WTC11 (cell line): ENCODE measurements at regions not wholly inside any gene's neighbourhood (a gene's known extent, or its start where the extent isn't known, plus 50 kb on each side); places are given as distances from the start of the nearest gene placed in this dataset.

Experiments used
- ATAC-seq: fragments of 200-7000 bp; cut with Tn5 transposase; 2 replicates; pipeline ENCODE4 v1.10.0; 2021; ENCODE audit warnings: mild to moderate bottlenecking, moderate library complexity
- CTCF ChIA-PET: fragments of 300-600 bp; sonication (Branson Sonifier 250); formaldehyde crosslinking; loops from one replicate; lab custom pipeline; 2021; ENCODE audit warnings: antibody characterized with exemption; lab: Charles Lee
- POLR2A ChIA-PET: fragments of 350-600 bp; sonication (Branson Sonifier 250); formaldehyde crosslinking; loops from one replicate; lab custom pipeline; 2021; ENCODE audit warnings: antibody characterized with exemption; lab: Charles Lee
- DNase-seq: peaks from one replicate; pipeline ENCODE4 v3.0.0; 2021; ENCODE audit warnings: low spot score
- H3K27ac Mint-ChIP-seq: 2 replicates; pipeline ENCODE4 v1.8.0; 2021; ENCODE audit warnings: mixed read lengths
- H3K27me3 Mint-ChIP-seq: 2 replicates; pipeline ENCODE4 v1.8.0; 2021; ENCODE audit warnings: low read depth, mild to moderate bottlenecking, moderate library complexity, mixed read lengths
- H3K36me3 Mint-ChIP-seq: 2 replicates; pipeline ENCODE4 v1.8.0; 2021; ENCODE audit warnings: mixed read lengths
- H3K4me1 Mint-ChIP-seq: 2 replicates; pipeline ENCODE4 v1.8.0; 2022; ENCODE audit warnings: mixed read lengths
- H3K4me3 Mint-ChIP-seq: 2 replicates; pipeline ENCODE4 v1.8.0; 2021; ENCODE audit warnings: mild to moderate bottlenecking, moderate library complexity, mixed read lengths
- H3K9me3 Mint-ChIP-seq: 2 replicates; pipeline ENCODE4 v1.8.0; 2021; ENCODE audit warnings: mixed read lengths
- AFF4 ChIP-seq: sonication (generic); formaldehyde crosslinking; IDR thresholded peaks from 2 replicates; pipeline ENCODE4 v1.8.1; 2023; ENCODE audit warnings: mild to moderate bottlenecking, missing genetic modification reagents, borderline replicate concordance
- AR ChIP-seq: fragments of 250-450 bp; sonication (Bioruptor Pico); IDR thresholded peaks from 2 replicates; pipeline ENCODE4 v1.9.0; 2021; ENCODE audit warnings: mild to moderate bottlenecking
- ARID4B ChIP-seq: sonication (generic); formaldehyde crosslinking; IDR thresholded peaks from 2 replicates; pipeline ENCODE4 v1.8.0; 2023; ENCODE audit warnings: missing genetic modification reagents, mild to moderate bottlenecking, borderline replicate concordance
- ATF6 ChIP-seq: sonication (generic); formaldehyde crosslinking; IDR thresholded peaks from 2 replicates; pipeline ENCODE4 v1.8.1; 2023; ENCODE audit warnings: mild to moderate bottlenecking, missing genetic modification reagents
- E2F1 ChIP-seq: sonication (generic); formaldehyde crosslinking; IDR thresholded peaks from 2 replicates; pipeline ENCODE4 v1.8.0; 2022; ENCODE audit warnings: mild to moderate bottlenecking, missing genetic modification reagents
- E2F5 ChIP-seq: sonication (generic); formaldehyde crosslinking; IDR thresholded peaks from 2 replicates; pipeline ENCODE4 v1.8.1; 2022; ENCODE audit warnings: mild to moderate bottlenecking, moderate library complexity, missing genetic modification reagents
- ELF4 ChIP-seq: sonication (generic); formaldehyde crosslinking; IDR thresholded peaks from 2 replicates; pipeline ENCODE4 v1.8.1; 2022; ENCODE audit warnings: low read depth, mild to moderate bottlenecking, moderate library complexity, missing genetic modification reagents
- ETV6 ChIP-seq: sonication (generic); formaldehyde crosslinking; IDR thresholded peaks from 2 replicates; pipeline ENCODE4 v1.8.1; 2022; ENCODE audit warnings: mild to moderate bottlenecking, missing genetic modification reagents
- GRHL2 ChIP-seq: fragments of 250-450 bp; sonication (Bioruptor Pico); IDR thresholded peaks from 2 replicates; pipeline ENCODE4 v1.8.0; 2022; ENCODE audit warnings: mild to moderate bottlenecking, moderate library complexity; ENCODE audit not compliant: insufficient replicate concordance, severe bottlenecking
- MLX ChIP-seq: sonication (generic); formaldehyde crosslinking; IDR thresholded peaks from 2 replicates; pipeline ENCODE4 v1.8.1; 2023; ENCODE audit warnings: mild to moderate bottlenecking, missing genetic modification reagents, moderate library complexity
- MXD4 ChIP-seq: fragments of 250-450 bp; sonication (Bioruptor Pico); IDR thresholded peaks from 2 replicates; pipeline ENCODE4 v1.8.0; 2021; ENCODE audit warnings: mild to moderate bottlenecking, moderate library complexity, borderline replicate concordance
- MYBL2 ChIP-seq: sonication (generic); formaldehyde crosslinking; IDR thresholded peaks from 2 replicates; pipeline ENCODE4 v1.8.1; 2023; ENCODE audit warnings: mild to moderate bottlenecking, moderate library complexity, missing genetic modification reagents
- NFATC4 ChIP-seq: fragments of 250-450 bp; sonication (Bioruptor Pico); IDR thresholded peaks from 2 replicates; pipeline ENCODE4 v1.9.0; 2021; ENCODE audit warnings: mild to moderate bottlenecking
- PRDM15 ChIP-seq: sonication (generic); formaldehyde crosslinking; IDR thresholded peaks from 2 replicates; pipeline ENCODE4 v1.8.0; 2022; ENCODE audit warnings: missing genetic modification reagents
- SOX15 ChIP-seq: fragments of 250-450 bp; sonication (Bioruptor Pico); IDR thresholded peaks from 2 replicates; pipeline ENCODE4 v1.9.0; 2021; ENCODE audit warnings: mild to moderate bottlenecking
- TEAD1 ChIP-seq: sonication (generic); formaldehyde crosslinking; IDR thresholded peaks from 2 replicates; pipeline ENCODE4 v1.8.0; 2022; ENCODE audit warnings: mild to moderate bottlenecking, missing genetic modification reagents
- TP53 ChIP-seq: sonication (generic); formaldehyde crosslinking; IDR thresholded peaks from 2 replicates; pipeline ENCODE4 v1.8.1; 2023; ENCODE audit warnings: mild to moderate bottlenecking, missing genetic modification reagents

- no peak overlapping the region for H3K27ac Mint-ChIP-seq
- ChIA-PET POLR2A (no interaction called here), CTCF (no interaction called here)
- H3K4me1 Mint-ChIP-seq, result peaks cover 32% of the 10 kb centered on the region
- ATAC-seq (no peak), DNase-seq (no peak)
- no peaks in the 10 kb centered on the region for H3K27me3 Mint-ChIP-seq
- peaks cover 15% of the 10 kb centered on the region for H3K9me3 Mint-ChIP-seq
- H3K4me3 Mint-ChIP-seq, result no peak overlapping the region
- H3K36me3 Mint-ChIP-seq, result peaks cover 19% of the 10 kb centered on the region
- TF ChIP-seq NFATC4 (CRISPR knock-in tag), result no peak
- no peak for TF ChIP-seq ATF6 (CRISPR knock-in tag)
- TF ChIP-seq E2F5 (CRISPR knock-in tag), result no peak
- TF ChIP-seq AFF4 (CRISPR knock-in tag), result no peak
- no peak for TF ChIP-seq AR (CRISPR knock-in tag)
- TF ChIP-seq MLX (CRISPR knock-in tag), result no peak
- TF ChIP-seq ELF4 (CRISPR knock-in tag), result no peak
- no peak for TF ChIP-seq E2F1
- no peak for TF ChIP-seq TEAD1 (CRISPR knock-in tag)
- TF ChIP-seq TP53 (CRISPR knock-in tag), result no peak
- TF ChIP-seq ETV6 (CRISPR knock-in tag), result no peak
- TF ChIP-seq GRHL2 (CRISPR knock-in tag), result no peak
- no peak for TF ChIP-seq MYBL2
- TF ChIP-seq SOX15 (CRISPR knock-in tag), result no peak
- TF ChIP-seq PRDM15, result no peak
- no peak for TF ChIP-seq ARID4B (CRISPR knock-in tag)
- no peak for TF ChIP-seq MXD4 (CRISPR knock-in tag)
These were observed 775.9 kb upstream of the GOT2 start for GRCh38 chr16:59510008-59510424.
